GM23338 (cell line): ENCODE measurements at regions not wholly inside any gene's neighbourhood (a gene's known extent, or its start where the extent isn't known, plus 50 kb on each side); places are given as distances from the start of the nearest gene placed in this dataset.

Experiments used
- CREB1 ChIP-seq: fragments of 250-450 bp; sonication (Bioruptor Pico); IDR thresholded peaks from 2 replicates; pipeline ENCODE4 v1.5.0; 2020; ENCODE audit warnings: low read depth, mild to moderate bottlenecking, moderate library complexity
- EZH2 ChIP-seq: fragments of 200-600 bp; sonication (generic); IDR thresholded peaks from one replicate; pipeline ENCODE4 v1.8.0; 2017; ENCODE audit warnings: antibody characterized with exemption, mild to moderate bottlenecking, low read depth; ENCODE audit not compliant: unreplicated experiment
- EZH2phosphoT487 ChIP-seq: fragments of 200-600 bp; sonication (generic); IDR thresholded peaks from one replicate; pipeline ENCODE4 v1.8.1; 2018; ENCODE audit warnings: antibody characterized with exemption; ENCODE audit not compliant: unreplicated experiment
- JUNB ChIP-seq: IDR thresholded peaks from one replicate; pipeline ENCODE4 v1.6.1; 2016; ENCODE audit warnings: antibody characterized with exemption; ENCODE audit not compliant: unreplicated experiment
- POLR2AphosphoS5 ChIP-seq: IDR thresholded peaks from 2 replicates; pipeline ENCODE4 v1.6.1; 2016; ENCODE audit warnings: antibody characterized with exemption, low read depth
- ZNF114 ChIP-seq: fragments of 250-450 bp; sonication (Bioruptor Pico); IDR thresholded peaks from 2 replicates; pipeline ENCODE4 v1.5.0; 2020; ENCODE audit warnings: mild to moderate bottlenecking, moderate library complexity
- TF ChIP-seq, protein P1 (sequence below), 2 experiments: fragments of 200-600 bp in 1 of 2; sonication (generic) in 1 of 2; conservative IDR thresholded peaks; 2 replicates each; pipeline versions ENCODE4 v1.5.1 to v1.6.1; 2016 to 2017; ENCODE audit warnings: antibody characterized with exemption in 2 of 2, low read depth in 2 of 2, mild to moderate bottlenecking in 2 of 2, moderate library complexity in 1 of 2
- TF ChIP-seq, protein P2 (sequence below): IDR thresholded peaks from one replicate; pipeline ENCODE4 v1.6.1; 2018; ENCODE audit warnings: antibody characterized with exemption; ENCODE audit not compliant: unreplicated experiment
- TF ChIP-seq, protein P3 (sequence below): fragments of 250-450 bp; sonication (Bioruptor Pico); IDR thresholded peaks from 2 replicates; pipeline ENCODE4 v1.5.0; 2020; ENCODE audit warnings: mild to moderate bottlenecking, moderate library complexity

DNA sequence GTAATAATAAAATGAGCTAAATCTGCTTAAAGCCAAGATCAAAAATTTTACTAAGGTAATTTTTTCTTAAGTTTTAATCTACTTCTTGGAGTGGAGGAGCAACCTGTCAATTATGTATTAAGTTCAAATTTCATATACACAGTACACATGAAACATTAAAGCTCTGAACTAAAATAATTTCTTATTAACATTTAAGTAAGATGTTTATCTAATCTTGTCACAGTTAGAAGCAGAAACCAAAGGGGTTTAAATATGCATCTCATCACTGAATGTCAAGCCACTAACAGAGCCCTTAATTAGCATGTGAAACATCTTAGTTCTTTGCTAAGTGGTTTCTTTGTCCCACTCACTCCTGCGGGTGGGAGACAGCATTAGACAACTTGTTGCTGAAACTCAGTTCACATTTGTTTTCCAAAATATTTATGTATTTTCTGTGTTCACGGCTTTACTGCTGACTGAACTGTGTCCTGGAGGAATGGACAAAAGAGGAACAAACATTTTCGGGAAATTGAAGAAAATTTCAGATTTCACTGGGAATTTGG lies 130.9 kb upstream of the MBL2 start:
- TF ChIP-seq, protein P1, sequence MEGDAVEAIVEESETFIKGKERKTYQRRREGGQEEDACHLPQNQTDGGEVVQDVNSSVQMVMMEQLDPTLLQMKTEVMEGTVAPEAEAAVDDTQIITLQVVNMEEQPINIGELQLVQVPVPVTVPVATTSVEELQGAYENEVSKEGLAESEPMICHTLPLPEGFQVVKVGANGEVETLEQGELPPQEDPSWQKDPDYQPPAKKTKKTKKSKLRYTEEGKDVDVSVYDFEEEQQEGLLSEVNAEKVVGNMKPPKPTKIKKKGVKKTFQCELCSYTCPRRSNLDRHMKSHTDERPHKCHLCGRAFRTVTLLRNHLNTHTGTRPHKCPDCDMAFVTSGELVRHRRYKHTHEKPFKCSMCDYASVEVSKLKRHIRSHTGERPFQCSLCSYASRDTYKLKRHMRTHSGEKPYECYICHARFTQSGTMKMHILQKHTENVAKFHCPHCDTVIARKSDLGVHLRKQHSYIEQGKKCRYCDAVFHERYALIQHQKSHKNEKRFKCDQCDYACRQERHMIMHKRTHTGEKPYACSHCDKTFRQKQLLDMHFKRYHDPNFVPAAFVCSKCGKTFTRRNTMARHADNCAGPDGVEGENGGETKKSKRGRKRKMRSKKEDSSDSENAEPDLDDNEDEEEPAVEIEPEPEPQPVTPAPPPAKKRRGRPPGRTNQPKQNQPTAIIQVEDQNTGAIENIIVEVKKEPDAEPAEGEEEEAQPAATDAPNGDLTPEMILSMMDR (conservative IDR thresholded peaks at IDR 0.05; ENCODE audit: low read depth in 2 of 2): no peak
- no peak for TF ChIP-seq EZH2
- no peak for TF ChIP-seq EZH2phosphoT487
- no peak for TF ChIP-seq JUNB
- no peak for TF ChIP-seq ZNF114 (CRISPR knock-in tag)
- TF ChIP-seq, protein P2, sequence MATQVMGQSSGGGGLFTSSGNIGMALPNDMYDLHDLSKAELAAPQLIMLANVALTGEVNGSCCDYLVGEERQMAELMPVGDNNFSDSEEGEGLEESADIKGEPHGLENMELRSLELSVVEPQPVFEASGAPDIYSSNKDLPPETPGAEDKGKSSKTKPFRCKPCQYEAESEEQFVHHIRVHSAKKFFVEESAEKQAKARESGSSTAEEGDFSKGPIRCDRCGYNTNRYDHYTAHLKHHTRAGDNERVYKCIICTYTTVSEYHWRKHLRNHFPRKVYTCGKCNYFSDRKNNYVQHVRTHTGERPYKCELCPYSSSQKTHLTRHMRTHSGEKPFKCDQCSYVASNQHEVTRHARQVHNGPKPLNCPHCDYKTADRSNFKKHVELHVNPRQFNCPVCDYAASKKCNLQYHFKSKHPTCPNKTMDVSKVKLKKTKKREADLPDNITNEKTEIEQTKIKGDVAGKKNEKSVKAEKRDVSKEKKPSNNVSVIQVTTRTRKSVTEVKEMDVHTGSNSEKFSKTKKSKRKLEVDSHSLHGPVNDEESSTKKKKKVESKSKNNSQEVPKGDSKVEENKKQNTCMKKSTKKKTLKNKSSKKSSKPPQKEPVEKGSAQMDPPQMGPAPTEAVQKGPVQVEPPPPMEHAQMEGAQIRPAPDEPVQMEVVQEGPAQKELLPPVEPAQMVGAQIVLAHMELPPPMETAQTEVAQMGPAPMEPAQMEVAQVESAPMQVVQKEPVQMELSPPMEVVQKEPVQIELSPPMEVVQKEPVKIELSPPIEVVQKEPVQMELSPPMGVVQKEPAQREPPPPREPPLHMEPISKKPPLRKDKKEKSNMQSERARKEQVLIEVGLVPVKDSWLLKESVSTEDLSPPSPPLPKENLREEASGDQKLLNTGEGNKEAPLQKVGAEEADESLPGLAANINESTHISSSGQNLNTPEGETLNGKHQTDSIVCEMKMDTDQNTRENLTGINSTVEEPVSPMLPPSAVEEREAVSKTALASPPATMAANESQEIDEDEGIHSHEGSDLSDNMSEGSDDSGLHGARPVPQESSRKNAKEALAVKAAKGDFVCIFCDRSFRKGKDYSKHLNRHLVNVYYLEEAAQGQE: no peak
- TF ChIP-seq POLR2AphosphoS5: no peak
- TF ChIP-seq CREB1 (CRISPR knock-in tag): no peak
- TF ChIP-seq, protein P3, sequence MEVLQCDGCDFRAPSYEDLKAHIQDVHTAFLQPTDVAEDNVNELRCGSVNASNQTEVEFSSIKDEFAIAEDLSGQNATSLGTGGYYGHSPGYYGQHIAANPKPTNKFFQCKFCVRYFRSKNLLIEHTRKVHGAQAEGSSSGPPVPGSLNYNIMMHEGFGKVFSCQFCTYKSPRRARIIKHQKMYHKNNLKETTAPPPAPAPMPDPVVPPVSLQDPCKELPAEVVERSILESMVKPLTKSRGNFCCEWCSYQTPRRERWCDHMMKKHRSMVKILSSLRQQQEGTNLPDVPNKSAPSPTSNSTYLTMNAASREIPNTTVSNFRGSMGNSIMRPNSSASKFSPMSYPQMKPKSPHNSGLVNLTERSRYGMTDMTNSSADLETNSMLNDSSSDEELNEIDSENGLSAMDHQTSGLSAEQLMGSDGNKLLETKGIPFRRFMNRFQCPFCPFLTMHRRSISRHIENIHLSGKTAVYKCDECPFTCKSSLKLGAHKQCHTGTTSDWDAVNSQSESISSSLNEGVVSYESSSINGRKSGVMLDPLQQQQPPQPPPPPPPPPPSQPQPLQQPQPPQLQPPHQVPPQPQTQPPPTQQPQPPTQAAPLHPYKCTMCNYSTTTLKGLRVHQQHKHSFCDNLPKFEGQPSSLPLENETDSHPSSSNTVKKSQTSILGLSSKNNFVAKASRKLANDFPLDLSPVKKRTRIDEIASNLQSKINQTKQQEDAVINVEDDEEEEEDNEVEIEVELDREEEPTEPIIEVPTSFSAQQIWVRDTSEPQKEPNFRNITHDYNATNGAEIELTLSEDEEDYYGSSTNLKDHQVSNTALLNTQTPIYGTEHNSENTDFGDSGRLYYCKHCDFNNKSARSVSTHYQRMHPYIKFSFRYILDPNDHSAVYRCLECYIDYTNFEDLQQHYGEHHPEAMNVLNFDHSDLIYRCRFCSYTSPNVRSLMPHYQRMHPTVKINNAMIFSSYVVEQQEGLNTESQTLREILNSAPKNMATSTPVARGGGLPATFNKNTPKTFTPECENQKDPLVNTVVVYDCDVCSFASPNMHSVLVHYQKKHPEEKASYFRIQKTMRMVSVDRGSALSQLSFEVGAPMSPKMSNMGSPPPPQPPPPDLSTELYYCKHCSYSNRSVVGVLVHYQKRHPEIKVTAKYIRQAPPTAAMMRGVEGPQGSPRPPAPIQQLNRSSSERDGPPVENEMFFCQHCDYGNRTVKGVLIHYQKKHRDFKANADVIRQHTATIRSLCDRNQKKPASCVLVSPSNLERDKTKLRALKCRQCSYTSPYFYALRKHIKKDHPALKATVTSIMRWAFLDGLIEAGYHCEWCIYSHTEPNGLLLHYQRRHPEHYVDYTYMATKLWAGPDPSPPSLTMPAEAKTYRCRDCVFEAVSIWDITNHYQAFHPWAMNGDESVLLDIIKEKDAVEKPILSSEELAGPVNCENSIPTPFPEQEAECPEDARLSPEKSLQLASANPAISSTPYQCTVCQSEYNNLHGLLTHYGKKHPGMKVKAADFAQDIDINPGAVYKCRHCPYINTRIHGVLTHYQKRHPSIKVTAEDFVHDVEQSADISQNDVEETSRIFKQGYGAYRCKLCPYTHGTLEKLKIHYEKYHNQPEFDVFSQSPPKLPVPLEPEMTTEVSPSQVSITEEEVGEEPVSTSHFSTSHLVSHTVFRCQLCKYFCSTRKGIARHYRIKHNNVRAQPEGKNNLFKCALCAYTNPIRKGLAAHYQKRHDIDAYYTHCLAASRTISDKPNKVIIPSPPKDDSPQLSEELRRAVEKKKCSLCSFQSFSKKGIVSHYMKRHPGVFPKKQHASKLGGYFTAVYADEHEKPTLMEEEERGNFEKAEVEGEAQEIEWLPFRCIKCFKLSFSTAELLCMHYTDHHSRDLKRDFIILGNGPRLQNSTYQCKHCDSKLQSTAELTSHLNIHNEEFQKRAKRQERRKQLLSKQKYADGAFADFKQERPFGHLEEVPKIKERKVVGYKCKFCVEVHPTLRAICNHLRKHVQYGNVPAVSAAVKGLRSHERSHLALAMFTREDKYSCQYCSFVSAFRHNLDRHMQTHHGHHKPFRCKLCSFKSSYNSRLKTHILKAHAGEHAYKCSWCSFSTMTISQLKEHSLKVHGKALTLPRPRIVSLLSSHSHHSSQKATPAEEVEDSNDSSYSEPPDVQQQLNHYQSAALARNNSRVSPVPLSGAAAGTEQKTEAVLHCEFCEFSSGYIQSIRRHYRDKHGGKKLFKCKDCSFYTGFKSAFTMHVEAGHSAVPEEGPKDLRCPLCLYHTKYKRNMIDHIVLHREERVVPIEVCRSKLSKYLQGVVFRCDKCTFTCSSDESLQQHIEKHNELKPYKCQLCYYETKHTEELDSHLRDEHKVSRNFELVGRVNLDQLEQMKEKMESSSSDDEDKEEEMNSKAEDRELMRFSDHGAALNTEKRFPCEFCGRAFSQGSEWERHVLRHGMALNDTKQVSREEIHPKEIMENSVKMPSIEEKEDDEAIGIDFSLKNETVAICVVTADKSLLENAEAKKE (CRISPR knock-in tag): no peak
